ENCODE measurements at regions not wholly inside any gene's neighbourhood (a gene's known extent, or its start where the extent isn't known, plus 50 kb on each side); places are given as distances from the start of the nearest gene placed in this dataset.

- no peak for DNase-seq
- TF ChIP-seq, protein P1, sequence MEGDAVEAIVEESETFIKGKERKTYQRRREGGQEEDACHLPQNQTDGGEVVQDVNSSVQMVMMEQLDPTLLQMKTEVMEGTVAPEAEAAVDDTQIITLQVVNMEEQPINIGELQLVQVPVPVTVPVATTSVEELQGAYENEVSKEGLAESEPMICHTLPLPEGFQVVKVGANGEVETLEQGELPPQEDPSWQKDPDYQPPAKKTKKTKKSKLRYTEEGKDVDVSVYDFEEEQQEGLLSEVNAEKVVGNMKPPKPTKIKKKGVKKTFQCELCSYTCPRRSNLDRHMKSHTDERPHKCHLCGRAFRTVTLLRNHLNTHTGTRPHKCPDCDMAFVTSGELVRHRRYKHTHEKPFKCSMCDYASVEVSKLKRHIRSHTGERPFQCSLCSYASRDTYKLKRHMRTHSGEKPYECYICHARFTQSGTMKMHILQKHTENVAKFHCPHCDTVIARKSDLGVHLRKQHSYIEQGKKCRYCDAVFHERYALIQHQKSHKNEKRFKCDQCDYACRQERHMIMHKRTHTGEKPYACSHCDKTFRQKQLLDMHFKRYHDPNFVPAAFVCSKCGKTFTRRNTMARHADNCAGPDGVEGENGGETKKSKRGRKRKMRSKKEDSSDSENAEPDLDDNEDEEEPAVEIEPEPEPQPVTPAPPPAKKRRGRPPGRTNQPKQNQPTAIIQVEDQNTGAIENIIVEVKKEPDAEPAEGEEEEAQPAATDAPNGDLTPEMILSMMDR (IDR thresholded peaks at IDR 0.05): peak; percentile 32; the same call in 1 of the 2 replicates
- no peaks in the 10 kb centered on the region for H3K36me3 Mint-ChIP-seq (ENCODE audit: low read depth)
- H3K4me3 Mint-ChIP-seq: no peak overlapping the region
- no peak overlapping the region for H3K27ac Mint-ChIP-seq
- no peaks in the 10 kb centered on the region for H3K27me3 Mint-ChIP-seq (ENCODE audit: insufficient read depth)
- no peaks in the 10 kb centered on the region for H3K4me1 Mint-ChIP-seq (ENCODE audit: low read depth)
- no peaks in the 10 kb centered on the region for H3K9me3 Mint-ChIP-seq
These were observed 525.6 kb downstream of the FLRT2 start for GRCh38 chr14:86055512-86056075.

- Mint-ChIP-seq H3K27ac (no peak overlapping the region), H3K36me3 (ENCODE audit: low read depth) (no peaks in the 10 kb centered on the region), H3K4me1 (ENCODE audit: low read depth) (no peaks in the 10 kb centered on the region), H3K9me3 (no peaks in the 10 kb centered on the region), H3K4me3 (no peak overlapping the region), H3K27me3 (ENCODE audit: insufficient read depth) (no peaks in the 10 kb centered on the region)
- no peak for DNase-seq
- TF ChIP-seq, protein P1 (IDR thresholded peaks at IDR 0.05): no peak
These were observed 522.9 kb downstream of the FLRT2 start for GRCh38 chr14:86052868-86053267.

DNA sequence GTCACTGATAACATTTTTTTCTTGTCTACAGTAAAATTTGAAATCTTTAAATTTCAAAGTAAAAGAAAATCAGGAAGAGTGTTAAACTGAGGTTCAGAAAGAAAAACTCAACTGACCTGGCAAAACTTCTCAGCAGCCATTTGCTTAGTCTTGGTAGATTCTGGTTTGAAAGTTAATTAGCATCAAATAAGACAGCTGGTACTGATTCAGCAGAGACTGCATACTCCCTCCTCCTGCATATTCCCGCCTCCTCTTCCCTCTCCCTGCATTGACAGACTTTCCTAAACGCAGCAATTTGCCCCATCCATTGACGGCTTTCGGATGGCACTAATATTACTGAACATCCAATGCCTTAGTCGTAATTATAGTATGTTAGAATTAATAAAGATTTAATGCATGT lies 520.8 kb downstream of the FLRT2 start:
- H3K27me3 Mint-ChIP-seq (ENCODE audit: insufficient read depth): no peaks in the 10 kb centered on the region
- no peaks in the 10 kb centered on the region for H3K4me1 Mint-ChIP-seq (ENCODE audit: low read depth)
- no peaks in the 10 kb centered on the region for H3K36me3 Mint-ChIP-seq (ENCODE audit: low read depth)
- no peak for DNase-seq
- no peaks in the 10 kb centered on the region for H3K9me3 Mint-ChIP-seq
- TF ChIP-seq, protein P1 (IDR thresholded peaks at IDR 0.05): no peak
- no peak overlapping the region for H3K4me3 Mint-ChIP-seq
- no peak overlapping the region for H3K27ac Mint-ChIP-seq

DNA sequence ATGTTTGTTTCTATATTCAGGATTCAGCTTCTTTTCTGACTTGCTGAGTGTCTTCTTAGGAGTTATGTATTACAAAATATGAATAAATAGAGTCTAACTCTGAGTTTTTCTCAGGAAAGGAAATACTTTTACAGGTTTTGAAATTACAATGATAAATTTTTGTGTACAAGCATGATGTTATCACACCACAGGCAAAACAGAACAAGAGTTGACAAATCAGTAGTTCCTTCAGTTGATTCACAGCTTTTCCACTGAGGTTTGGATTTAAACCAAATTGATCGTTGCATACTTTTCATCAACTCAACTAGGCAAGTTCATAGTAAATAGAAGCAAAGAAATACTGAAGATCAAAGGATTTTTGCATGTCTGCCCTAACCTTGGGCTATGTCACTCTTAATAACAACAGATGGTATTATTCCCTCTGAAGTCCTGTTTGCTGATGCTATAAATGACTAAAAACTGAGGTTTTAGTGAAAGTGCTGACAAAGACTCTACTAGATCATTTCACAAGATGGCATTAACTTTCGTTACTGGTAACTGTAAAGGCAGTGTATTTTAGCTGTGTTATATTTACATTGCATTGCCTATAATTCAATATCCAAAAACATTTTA lies 520.2 kb downstream of the FLRT2 start:
- Mint-ChIP-seq H3K27ac (no peak overlapping the region), H3K9me3 (no peaks in the 10 kb centered on the region), H3K27me3 (ENCODE audit: insufficient read depth) (no peaks in the 10 kb centered on the region), H3K36me3 (ENCODE audit: low read depth) (no peaks in the 10 kb centered on the region), H3K4me1 (ENCODE audit: low read depth) (no peaks in the 10 kb centered on the region), H3K4me3 (no peak overlapping the region)
- TF ChIP-seq, protein P1 (IDR thresholded peaks at IDR 0.05): no peak
- DNase-seq: no peak

GRCh38 chr14:86039176-86039575 lies 509.2 kb downstream of the FLRT2 start:
- H3K9me3 Mint-ChIP-seq: no peaks in the 10 kb centered on the region
- H3K4me3 Mint-ChIP-seq: no peak overlapping the region
- TF ChIP-seq, protein P1 (IDR thresholded peaks at IDR 0.05): no peak
- no peak for DNase-seq
- H3K4me1 Mint-ChIP-seq (ENCODE audit: low read depth): no peaks in the 10 kb centered on the region
- H3K36me3 Mint-ChIP-seq (ENCODE audit: low read depth): no peaks in the 10 kb centered on the region
- H3K27me3 Mint-ChIP-seq (ENCODE audit: insufficient read depth): no peaks in the 10 kb centered on the region
- H3K27ac Mint-ChIP-seq: no peak overlapping the region
